ENCODE measurements at regions not wholly inside any gene's neighbourhood (a gene's known extent, or its start where the extent isn't known, plus 50 kb on each side); places are given as distances from the start of the nearest gene placed in this dataset.

DNA sequence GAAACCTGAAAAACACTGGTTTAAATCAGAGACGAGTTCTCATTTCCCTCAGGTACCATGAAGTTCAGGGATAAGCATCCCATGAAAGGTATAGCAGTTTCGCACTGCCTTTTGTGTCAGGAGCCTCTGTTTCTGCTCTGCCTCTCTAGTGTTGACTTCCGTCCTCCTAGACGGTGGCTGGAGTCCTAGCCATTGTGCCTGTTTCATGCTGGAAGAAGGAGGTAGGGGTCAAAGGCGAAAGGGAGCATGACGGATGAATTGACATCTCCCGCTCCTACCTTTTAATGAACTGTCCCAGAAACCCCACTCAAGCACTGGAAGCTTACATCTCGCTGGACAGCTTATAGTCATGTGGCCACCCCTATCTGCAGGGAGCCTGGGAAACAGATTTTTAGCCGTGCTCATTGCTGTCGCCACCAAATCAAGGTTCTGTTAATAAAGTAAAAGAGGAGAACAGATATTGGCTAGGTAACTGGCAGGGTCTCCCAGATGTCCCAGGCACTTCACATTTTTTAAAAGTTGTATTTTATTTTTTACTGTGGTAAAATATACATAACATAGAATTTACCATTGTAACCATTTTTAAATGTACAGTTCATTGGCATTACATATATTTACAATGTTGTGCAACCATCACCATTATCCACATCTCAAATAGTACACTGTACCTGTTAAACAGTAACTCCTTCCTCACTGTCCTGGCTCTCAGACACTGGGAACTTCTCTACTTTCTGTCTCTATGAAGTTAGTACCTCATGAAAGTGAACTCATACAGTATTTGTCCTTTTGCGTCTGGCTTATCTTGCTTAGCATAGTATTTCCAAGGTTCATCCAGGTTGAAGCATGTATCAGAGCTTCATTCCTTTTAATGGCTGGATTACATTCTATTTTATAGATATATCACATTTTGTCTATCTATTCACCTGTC lies 55.0 kb upstream of the CTLA4 start:
- no peak for DNase-seq

DNA sequence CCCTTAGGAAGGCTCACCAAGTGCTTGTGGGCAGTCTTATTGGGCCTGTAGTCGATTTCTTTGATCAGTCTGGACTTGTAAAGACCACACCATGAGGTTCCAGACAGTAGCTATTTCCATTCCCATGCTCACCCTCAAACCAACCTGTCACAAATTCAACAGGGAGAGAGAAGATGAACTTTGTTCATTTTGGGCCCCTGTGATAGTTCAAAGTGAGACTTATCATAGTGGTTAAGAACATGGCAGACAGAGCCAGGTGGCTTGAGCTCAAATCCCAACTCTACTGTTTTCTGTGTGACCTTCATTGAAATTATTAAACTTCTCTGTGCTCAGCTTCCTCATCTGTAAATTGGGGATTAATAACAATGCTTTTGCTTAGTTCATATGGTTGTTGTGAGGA lies 53.9 kb upstream of the CTLA4 start:
- DNase-seq: no peak

DNA sequence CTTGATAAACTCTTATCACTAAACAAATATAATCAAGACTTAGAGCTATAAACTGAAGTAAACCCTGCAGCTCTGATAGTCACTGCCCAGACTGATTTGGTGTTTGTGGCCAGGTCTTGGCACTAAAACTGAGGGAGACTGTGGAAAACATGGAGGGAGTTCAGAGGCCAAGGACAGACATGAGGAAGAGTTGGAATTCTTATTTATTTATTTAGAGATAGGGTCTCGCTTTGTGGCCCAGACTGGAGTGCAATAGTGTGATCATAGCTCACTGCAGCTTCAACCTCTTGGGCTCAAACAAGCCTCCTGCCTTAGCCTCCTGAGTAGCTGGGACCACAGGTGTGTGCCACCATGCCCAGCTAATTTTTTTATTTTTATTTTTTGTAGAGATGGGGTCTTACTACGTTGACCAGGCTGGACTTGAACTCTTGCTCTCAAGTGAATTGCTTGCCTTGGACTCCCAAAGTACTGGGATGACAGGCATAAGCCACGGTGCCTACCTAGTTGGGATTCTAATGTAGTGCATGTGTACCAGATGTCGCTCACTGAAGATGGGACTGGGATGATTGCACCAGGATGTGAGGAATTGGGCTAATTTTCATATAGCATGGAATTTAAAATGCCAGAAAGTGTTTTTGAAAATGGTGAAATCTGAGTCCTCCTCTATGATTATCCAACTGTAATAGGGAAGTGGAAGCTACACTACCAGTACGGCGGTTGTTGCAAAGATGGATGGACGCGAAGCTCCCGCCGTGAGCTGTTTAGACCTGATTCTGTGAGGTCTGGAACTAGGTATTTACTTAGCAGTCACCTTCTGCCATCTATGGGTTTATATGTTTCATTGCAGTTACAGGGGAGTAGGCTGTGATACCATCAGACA lies 52.7 kb upstream of the CTLA4 start:
- peak in 28 of 58 donors; percentile 2 to 76 (median 18) for DNase-seq

DNA sequence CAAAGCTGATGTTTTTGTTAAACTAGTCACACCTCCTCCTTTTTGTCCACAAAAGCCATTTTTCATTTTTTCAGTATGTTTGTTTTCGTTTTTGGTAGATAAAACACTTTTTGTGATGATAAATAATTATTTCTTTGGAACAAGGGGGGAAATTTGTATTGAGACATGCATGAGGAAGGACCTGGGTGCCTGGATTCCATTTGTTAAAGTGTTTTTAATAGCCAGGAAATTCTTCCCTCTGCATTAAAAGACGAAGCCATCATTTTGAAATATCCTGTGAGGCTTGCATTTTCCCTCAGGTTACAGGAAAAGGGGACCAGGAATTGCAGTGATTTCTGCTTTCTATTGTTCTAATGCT lies 52.1 kb upstream of the CTLA4 start:
- no peak for DNase-seq

DNA sequence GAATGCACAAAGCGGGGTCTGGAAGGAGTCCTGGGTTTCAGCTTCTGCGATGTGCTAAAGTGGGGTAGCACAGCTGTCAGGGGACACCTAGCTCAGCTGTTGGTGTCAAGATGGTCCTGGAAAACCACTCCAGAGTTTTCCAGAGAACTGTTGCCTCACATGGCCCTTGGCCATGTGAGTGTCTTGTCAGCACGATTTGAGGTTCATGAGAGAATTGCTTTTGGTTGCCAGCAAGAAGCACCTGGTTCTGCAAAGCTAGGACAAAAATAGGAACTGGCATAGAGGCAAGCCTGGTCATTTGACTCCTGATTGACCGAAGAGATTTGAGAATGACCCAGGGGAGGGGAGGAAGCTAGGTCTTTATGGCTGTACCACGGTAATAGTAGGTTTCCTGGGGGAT lies 50.4 kb upstream of the CTLA4 start:
- DNase-seq: no peak

Data from anterior cingulate cortex (tissue), 58 donors.